H1 (cell line): ENCODE measurements at regions not wholly inside any gene's neighbourhood (a gene's known extent, or its start where the extent isn't known, plus 50 kb on each side); places are given as distances from the start of the nearest gene placed in this dataset.

Experiments used
- CTCF ChIP-seq, 3 experiments: IDR thresholded peaks; 1 replicate in 2 of 3; 2 replicates in 1 of 3; pipeline versions ENCODE4 v1.5.1 to v1.6.1; 2011; ENCODE audit warnings: low read length in 3 of 3, mild to moderate bottlenecking in 3 of 3, inconsistent platforms in 2 of 3, low read depth in 1 of 3, moderate library complexity in 1 of 3; ENCODE audit not compliant: insufficient read depth in 1 of 3; ENCODE audit errors: control extremely low read depth in 1 of 3
- EP300 ChIP-seq, 2 experiments: IDR thresholded peaks; 1 replicate in 1 of 2; 2 replicates in 1 of 2; pipeline ENCODE4 v1.6.1; 2011 to 2012; ENCODE audit warnings: low read depth in 2 of 2, low read length in 2 of 2, mild to moderate bottlenecking in 2 of 2, borderline replicate concordance in 1 of 2, inconsistent platforms in 1 of 2, moderate library complexity in 1 of 2
- EZH2 ChIP-seq: fragments of 200-600 bp; sonication (generic); IDR thresholded peaks from 2 replicates; pipeline ENCODE4 v1.7.1; 2012; ENCODE audit warnings: low read depth, mild to moderate bottlenecking, moderate library complexity, low read length, inconsistent platforms; ENCODE audit not compliant: severe bottlenecking
- KDM1A ChIP-seq: fragments of 200-600, 300-600 bp; sonication (generic); IDR thresholded peaks from 2 replicates; pipeline ENCODE4 v1.7.1; 2016; ENCODE audit warnings: mild to moderate bottlenecking, low read length, borderline replicate concordance
- POLR2A ChIP-seq, 2 experiments: IDR thresholded peaks; 1 replicate in 1 of 2; 2 replicates in 1 of 2; pipeline ENCODE4 v1.6.1; 2011; ENCODE audit warnings: low read depth in 2 of 2, low read length in 2 of 2, mild to moderate bottlenecking in 2 of 2; ENCODE audit errors: control extremely low read depth in 1 of 2
- POLR2AphosphoS5 ChIP-seq: IDR thresholded peaks from 2 replicates; pipeline ENCODE4 v1.6.1; 2011; ENCODE audit warnings: low read depth, low read length
- SIRT6 ChIP-seq: IDR thresholded peaks from one replicate; pipeline ENCODE4 v1.7.1; 2012; ENCODE audit warnings: low read length, inconsistent platforms
- TBP ChIP-seq: IDR thresholded peaks from 2 replicates; pipeline ENCODE4 v1.6.1; 2011; ENCODE audit warnings: low read depth, low read length, improper control_type of control experiment
- YY1 ChIP-seq: IDR thresholded peaks from 2 replicates; pipeline ENCODE4 v1.6.1; 2011; ENCODE audit warnings: low read depth, mild to moderate bottlenecking, low read length
- TF ChIP-seq, protein P1 (sequence below): IDR thresholded peaks from 2 replicates; pipeline ENCODE4 v1.6.1; 2011; ENCODE audit warnings: low read depth, mild to moderate bottlenecking, low read length; ENCODE audit not compliant: insufficient read depth

- TF ChIP-seq POLR2A (IDR thresholded peaks at IDR 0.05; ENCODE audit: control extremely low read depth in 1 of 2, low read depth in 2 of 2, low read length in 2 of 2) (no peak), CTCF (IDR thresholded peaks at IDR 0.05; ENCODE audit: control extremely low read depth in 1 of 3, insufficient read depth in 1 of 3, low read depth in 1 of 3, low read length in 3 of 3) (no peak), POLR2AphosphoS5 (no peak), YY1 (no peak), EP300 (IDR thresholded peaks at IDR 0.05; ENCODE audit: borderline replicate concordance in 1 of 2, low read depth in 2 of 2, low read length in 2 of 2) (no peak), TBP (no peak), EZH2 (no peak), SIRT6 (no peak), KDM1A (no peak)
- TF ChIP-seq, protein P1, sequence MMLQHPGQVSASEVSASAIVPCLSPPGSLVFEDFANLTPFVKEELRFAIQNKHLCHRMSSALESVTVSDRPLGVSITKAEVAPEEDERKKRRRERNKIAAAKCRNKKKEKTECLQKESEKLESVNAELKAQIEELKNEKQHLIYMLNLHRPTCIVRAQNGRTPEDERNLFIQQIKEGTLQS: no peak
These were observed 248.9 kb upstream of the MON1B start for GRCh38 chr16:76942089-76942488.
